CD4-positive, alpha-beta T cell treated with Interleukin-6 at 100 ng/mL for 8 hours (primary cell): ENCODE measurements at regions not wholly inside any gene's neighbourhood (a gene's known extent, or its start where the extent isn't known, plus 50 kb on each side); places are given as distances from the start of the nearest gene placed in this dataset.

Experiments
- DNase-seq: peaks from one replicate; pipeline ENCODE4 v3.0.0-alpha.2; 2020; ENCODE audit warnings: mixed read lengths, low spot score

DNA sequence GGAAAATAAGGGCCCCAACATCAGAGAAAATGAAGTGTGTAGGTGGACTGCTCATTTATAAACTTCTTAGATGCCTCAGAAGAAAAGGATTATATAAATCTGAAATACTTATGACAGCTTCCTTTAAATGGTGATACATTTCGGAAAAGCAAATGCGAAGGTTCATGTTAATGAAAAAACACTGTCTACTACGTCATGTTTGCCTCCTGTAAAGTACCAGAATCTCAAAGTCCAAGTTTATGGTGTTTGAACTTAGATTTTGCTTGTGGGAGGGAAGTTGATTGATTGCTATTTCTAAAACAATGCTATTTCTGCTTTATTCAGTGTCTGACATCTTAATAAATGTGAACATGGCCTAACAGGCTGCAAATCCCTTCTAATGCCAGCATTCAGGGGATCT lies 514.6 kb downstream of the ZNF608 start:
- no peak for DNase-seq

DNA sequence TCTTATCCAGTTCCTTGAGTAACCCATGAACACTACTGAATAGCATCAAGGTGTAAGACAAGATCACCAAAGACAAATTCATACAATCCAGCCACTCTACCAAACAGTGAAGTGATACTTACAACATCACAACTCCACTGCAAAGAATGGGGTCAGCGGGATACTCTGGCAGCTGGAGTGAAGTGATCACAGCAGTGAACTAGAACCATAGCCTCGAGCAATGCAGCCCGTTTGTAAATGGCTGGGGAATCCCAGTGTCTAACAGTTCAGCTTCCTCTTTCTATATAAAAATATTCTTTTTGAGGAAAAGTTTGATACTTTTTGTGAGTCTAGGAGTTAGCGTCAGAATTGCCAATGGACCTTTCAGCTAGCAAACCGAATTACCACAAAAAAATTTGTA lies 515.2 kb downstream of the ZNF608 start:
- DNase-seq: no peak

DNA sequence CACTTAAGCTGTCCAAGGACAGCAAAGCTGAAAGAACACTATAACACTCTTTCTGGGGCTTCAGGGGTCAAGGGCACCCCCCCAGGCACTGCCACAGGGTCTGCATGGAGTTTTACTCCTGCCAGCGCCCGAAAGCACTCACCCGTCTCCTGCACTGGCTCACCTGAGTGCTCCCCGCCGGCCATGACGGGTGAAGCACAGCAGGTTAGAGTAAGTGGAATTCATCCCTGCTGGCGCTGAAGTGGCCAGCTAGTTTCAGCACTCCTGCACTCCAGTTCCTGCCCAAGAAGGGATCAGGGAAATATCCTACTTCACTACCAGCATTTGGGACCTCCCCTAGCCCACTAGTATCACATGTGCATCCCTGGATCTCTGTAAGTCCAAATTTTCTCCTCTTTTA lies 516.0 kb downstream of the ZNF608 start:
- DNase-seq: no peak

DNA sequence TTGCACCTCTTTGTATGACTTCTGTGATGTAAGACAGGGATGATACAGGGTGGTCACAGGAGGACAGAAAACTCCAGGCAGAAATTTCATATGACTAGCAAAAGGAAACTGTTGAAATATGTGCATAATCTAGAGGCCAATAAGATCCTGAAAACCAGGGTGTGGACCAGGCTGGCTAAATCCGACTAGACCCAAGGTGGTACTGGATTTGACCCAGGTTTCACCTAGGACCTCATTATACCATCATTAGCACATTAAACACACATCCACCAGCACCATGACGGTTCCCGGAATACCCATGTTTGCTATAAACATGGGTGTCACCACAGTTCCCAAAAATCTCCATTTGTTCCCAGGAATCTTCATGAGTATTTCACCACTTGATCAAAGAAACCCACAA lies 517.1 kb downstream of the ZNF608 start:
- no peak for DNase-seq

DNA sequence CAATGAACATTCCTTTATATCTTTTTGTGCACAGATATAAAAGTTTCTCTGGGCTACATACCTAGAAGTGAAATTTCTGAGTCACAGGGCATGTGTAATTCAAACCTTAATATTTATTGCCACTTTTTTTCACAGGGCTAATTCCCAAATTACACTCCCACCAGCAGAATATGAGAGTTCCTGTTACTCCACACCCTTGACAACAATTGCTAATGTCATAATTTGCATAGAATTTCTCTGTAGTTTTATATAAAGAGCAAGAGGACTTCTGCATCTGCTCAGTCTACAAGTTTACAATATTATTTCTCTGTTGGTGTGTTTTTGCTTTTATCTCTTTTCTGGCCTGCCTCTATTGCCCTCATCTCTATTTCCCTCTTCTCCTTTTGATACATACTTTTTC lies 518.5 kb downstream of the ZNF608 start:
- no peak for DNase-seq

DNA sequence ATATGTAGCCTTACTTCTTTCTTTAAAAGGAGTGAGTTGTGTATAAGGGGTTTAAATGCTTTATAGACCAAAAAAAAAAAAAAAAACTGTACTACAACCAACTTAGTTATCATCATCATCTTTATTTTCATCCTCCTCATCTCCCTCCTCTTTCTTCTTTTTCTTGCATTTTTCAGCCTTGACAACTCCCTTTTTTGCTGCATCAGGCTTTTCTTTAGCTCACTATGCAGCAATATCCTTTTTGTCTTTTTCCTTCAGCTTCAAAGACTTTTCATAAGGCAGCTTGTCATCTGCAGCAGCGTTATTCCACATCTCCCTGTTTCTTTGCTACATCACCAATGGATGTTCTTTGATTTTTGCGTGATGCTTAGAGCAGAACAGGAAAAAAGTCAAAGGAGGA lies 526.0 kb downstream of the ZNF608 start:
- no peak for DNase-seq

DNA sequence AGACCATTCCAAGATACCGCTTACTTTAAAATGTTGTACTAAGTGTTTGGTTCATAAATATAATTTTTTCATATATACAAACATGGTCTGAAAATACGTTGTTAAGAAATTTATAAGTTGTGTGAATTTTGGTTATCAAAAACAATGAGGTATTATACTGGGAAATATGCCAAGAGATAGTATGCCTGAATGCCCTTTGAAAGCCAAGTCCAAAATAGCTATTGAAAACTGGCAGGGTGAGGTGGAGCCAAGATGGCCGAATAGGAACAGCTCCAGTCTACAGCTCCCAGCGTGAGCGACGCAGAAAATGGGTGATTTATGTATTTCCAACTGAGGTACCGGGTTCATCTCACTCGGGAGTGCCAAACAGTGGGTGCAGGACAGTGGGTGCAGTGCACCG lies 533.5 kb downstream of the ZNF608 start:
- no peak for DNase-seq

DNA sequence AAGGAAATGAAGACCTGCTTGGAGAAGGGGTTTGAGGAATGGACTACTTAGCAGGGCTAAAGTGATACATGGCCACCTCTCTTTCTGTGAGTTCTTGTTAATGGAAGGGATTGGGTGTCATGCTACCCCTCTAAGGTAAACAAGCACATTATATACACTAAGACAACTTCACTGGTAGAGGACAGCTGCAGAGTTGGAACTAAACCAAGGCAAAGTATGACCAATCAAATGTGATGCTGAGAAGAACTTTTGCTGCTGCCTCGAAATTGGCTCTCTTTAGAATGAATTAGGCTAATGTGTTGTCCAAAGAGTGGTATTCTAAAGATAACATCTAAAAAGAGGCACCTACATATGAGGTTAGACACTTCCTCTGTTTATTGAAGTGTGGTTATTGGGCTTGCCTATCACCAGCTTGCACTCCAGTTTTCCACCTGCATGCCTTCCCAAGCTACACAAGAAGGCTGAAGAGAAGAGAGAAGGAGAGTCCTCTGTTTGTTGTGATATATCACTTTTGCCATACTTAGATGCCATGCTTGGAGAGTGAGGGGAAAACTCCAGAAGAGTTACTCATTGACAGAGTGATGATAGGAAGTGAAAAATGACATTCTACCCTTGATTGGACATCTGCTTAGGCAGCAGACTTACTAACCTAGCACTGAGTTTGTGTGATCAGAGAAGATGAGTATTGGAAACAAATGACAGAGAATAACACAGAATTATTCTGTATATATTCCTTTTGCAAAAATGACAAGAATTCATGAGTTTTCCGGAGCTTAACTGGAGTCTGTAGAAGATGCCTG lies 536.1 kb downstream of the ZNF608 start:
- no peak for DNase-seq

DNA sequence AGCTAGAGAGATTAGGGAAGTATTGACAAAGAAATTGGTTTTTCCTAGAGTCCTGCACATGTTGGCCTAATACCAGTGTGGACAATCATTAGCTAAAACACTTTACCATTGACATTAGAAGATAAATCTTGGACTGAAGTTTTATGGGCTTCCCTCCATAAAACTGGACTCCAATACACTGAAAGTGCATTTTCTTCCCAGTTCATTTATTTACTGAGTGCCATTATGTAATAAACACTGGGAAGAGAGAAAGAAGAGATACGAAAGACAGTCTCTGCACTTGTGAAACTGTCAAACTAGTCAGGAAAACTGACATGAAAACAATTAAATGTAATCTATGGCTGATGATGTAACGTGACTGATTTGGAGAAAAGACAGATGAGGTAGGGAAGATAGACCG lies 539.3 kb downstream of the ZNF608 start:
- DNase-seq: no peak

DNA sequence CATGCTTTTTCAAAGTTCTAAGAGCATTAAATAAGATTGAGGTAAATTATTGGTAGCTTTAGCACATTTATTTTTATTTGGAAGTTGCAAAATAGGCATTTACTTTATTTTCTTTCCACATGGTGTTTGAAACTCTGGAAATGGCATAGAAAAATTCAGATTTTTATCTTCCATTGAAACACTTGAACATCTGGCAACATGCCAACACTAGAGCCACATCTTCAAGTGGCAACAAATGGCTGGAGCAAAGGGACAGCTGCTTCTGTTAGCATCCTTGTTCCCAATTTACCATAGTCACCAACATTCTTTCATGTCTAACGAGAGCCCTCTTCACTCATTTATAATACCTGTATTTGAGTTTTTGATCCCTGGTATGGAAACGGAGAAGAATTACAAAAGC lies 539.9 kb downstream of the ZNF608 start:
- DNase-seq: no peak

DNA sequence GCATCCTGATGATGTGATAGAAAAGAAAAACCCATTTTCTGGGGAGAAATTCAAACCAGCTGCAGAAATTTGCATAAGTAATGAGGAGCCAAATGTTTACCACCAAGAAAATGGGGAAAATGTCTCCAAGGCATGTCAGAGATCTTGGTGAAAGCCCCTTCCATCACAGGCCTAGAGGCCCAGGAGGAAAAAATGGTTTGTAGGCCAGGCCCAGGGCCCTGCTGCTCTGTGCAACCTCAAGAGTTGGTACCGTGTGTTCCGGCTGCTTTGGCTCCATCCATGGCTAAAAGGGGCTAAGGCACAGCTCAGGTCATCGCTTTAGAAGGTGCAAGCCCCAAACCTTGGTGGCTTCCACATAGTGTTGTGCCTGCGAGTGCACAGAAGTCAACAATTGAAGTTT lies 543.1 kb downstream of the ZNF608 start:
- DNase-seq: no peak

DNA sequence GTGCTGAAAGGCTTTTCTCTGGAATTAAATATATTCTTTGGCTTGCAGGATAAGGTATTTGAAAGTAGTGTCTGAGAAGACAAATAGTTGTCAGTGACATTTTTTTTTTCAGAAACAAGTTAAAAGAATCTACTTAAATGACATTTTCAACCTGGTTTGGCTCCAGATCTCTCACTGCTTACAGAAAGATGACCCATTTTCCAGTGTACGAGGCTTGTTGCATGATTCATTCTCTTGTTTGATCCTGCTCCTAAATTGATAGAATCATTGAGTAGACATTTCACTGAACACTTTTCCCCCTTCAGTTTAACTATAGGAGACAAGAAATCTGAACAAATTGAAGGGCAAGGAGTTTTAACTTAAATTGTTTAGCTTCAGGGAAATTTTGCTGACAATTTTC lies 546.1 kb downstream of the ZNF608 start:
- no peak for DNase-seq

DNA sequence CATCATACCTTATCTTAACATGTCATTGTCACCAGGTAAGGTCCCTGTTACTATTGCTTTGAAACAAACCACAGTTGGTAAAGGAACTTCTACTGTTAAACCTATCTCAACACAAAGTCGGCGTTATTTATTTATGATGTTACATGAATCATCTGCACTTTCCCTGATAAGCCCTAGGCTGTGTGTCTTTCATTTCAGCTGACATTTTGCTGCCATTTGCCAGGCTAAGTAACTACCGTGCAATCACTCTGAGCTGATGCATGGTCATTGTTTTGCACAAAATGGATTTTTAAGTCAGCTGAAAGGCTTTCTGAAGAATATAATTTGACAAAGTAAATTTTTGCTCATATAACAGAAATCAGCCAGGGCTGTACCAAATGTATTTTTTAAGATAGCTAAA lies 546.5 kb downstream of the ZNF608 start:
- no peak for DNase-seq

DNA sequence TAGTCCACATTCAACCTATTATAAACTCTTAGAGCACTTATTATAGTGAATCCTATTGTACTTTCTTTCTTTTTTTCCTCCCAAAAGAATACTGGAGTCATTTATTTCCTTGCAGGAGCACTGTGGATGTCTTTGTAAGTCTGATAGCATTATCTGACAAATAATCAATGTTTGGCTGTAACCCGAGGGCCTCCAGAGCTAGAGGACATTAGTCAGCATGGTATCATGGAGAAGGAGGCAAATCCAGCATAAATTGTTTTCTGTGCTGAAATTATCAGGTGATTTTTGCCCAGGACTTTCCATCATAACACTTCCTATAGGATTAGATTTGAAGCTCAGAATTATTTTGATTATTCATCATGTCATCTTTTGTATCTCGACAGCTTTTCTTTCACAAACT lies 551.0 kb downstream of the ZNF608 start:
- DNase-seq: no peak

DNA sequence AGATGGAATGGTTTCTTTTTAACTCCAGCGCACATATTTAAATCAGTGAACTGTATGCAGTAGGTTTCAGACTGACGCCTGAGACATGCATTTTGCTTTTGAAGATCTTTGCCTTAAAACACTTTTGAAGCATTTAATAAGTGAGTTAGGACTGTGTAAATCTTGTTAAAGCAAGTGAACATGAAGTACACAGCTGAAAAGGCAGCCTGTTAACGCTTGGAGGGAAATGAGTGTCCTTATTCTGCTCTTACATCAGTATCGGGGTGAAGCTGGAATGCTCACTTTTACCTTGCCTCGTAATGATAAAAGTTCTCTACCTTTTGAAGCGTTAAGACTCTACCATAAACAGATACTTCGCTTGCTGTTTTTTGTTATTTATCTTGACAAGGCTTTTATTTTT lies 552.2 kb downstream of the ZNF608 start:
- DNase-seq: no peak

DNA sequence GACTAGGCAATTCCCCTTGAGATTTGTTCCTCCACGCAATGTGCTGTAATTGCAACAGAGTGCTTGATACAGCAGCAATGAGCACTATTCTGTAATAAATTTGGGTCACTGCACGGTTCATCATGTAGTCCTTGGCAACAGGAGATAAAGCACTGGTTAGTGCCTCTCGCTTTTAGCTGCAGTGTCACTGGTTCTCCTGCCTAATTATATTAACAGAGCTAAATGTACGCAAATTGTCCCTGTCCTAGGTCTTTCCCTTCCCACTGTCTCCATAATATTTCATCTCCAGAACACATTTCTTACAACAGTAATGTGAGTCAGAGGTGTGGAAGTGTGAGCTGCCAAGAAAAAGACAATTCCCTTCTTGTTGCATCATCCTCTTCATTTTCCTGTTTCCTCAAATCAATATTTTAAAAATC lies 553.1 kb downstream of the ZNF608 start:
- no peak for DNase-seq

DNA sequence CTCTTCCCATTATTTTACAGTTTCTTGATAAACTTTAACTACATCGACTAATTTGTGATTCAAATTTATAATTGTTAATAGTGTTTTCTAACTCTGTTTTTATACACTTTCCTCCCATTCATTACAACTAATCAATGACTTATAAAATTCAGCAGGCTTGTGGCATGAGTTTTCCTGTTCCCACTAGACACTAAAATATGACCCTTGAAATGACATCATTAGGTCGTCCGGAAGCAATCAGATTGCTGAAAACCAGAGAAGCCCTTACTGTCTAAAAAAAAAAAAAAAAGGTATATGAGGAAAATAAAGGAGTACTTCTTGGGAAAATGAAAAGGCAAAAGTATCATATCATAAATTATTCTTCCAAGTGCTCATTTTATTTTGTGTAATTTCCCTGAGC lies 553.7 kb downstream of the ZNF608 start:
- DNase-seq: no peak

DNA sequence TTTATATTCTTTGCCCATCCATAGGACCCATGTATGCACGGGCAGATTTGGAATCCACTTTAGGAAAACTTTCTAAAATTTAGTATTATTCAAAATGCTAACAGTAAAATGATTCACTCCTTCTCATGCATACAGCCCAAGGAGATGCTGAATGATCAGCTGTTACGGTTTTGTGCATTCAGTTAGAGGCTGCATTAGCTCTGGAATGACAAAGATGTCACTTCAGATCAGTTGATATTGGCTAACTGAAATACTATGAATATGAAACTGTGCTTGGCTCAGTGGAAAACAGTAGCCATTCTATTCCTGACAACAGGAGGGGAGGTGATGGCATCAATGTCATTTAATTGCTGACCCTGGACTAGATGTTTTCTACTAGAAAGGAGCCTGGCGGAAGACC lies 560.7 kb downstream of the ZNF608 start:
- no peak for DNase-seq

DNA sequence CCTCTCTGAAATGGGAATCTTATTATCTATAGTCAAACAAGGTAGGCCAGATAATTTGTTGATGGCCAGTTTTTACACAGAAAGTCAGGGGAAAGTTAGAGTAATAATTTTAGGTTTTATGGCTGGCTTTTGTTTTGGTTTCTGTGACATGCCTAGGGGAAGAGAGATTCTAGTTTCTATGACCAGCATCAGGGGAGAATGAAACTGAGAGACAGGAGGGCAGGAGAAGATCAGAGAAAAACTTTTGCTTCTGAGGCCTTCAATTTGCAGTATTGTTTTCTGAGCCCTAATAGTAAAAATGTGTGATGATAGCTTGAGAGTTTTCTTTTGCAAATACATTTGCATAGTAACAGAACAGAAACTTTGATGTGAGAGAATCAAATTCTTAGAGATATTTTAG lies 564.3 kb downstream of the ZNF608 start:
- DNase-seq: no peak

DNA sequence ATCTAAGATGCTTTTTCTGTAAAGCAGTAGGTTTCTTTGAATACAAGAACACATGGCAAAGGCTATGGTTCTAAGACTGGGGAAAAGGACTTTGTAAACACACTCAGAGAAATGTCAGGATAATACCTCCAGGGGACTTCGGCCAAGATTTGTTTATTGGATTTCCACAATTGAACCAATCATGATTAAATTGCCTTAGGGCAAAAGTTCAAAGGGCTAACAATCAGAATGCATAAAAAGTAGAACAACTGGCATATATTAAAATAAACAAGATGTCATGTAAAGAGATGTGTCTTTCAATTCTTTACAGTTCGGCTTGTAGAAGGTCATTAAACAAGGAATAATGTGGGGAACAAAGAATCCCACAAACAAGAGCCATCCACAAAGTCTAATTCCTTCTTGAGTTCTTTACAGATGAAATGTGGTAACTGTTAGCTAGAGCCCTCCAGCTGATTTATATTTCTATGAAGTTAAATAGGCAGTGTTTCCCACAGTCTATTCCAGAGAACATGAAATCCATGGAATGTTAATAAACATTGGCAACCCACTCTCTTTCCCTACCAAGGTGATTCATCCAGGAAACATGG lies 565.5 kb downstream of the ZNF608 start:
- DNase-seq: no peak

DNA sequence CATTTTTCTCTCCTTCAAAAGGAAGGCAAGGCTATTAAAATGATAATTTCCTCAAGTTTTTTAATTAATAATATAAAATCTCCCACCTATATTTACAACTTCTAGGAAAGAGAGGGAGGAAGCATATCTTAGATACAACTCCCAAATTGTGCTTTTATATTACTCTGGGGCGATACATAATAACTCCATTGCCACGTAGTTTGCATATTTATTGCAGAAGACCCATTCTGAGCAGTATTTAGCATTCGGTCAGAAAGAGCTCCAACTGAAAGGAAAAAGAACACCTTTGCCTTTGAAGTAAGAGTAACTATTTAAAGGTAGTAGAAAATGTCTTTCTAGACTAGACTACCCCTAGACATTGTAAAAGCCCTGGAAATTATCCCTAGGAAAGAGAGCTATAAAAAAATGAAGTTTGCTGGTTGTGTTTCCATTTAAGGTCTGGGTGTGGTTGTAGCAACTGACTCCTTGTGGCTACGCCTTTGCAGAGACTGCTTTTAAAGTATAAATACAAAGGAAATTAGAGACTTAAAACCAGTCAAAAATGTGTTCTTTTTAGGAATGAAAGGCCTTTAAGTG lies 566.1 kb downstream of the ZNF608 start:
- no peak for DNase-seq

DNA sequence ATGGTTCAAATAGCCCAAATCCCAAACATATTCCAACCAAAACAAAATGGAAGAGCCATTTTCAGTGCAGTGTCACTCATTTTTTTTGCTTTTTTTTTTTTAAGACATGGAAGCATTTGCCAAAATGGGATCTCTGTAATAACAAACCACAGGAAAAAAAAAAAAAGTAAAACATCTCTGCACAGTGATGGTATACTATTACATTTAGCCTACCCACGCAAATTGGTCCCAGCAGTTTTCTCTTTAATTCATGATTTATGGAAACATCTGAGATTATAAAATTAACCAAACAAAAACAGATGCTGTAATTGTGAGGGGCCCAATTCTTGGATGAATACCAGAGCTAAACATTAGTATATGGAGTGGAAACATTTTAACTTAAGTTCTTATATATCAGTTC lies 566.6 kb downstream of the ZNF608 start:
- DNase-seq: no peak

DNA sequence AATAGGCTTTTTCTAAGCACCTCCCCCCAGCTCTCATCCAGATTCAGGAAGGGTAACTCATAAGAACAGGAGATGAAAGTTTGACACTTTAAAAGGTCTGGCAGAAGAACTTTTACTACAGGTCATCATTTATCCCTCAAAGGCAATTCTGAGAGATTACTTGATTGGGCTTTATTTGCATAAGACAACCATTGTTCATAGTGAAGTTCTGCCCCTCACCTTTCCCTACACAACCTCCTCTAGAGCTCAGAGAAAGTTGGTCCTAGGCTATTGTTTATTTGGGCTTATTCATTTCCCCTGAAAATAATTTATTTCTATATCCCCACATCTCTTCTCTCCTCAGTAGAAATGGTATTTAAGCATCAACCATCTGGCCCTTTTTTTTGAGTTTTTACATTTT lies 568.4 kb downstream of the ZNF608 start:
- DNase-seq: no peak

DNA sequence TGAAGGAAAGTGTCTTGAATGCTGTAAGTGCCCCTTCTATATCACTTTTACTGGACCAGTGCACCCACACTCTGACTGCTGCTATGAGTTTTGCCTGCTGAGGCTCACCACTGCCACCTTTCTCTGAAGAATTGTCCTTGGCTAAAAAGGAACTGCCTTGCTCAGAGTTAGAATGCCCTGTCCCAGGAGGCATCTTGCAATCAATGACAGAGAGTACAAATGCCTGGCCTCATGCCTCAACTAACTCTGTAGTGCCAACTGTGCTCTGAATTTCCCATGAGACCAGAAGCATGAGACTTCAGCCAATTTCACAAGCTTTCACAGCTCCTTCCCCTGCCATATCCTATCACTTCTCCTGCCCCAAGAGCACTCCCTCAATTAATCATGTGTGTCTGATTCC lies 569.7 kb downstream of the ZNF608 start:
- no peak for DNase-seq
